Heart left ventricle (tissue), 16 donors: ENCODE measurements at regions not wholly inside any gene's neighbourhood (a gene's known extent, or its start where the extent isn't known, plus 50 kb on each side); places are given as distances from the start of the nearest gene placed in this dataset.
"Not testable (repeated sequence)": the region's sequence is repeated elsewhere in the genome, so short reads cannot be mapped to it uniquely, and the experiment has no call there.

Experiments
- ATAC-seq, 4 donors: fragments of 200-7000 bp; cut with Tn5 transposase; one replicate each; pipeline ENCODE4 v1.9.1; 2020 to 2022; ENCODE audit warnings: moderate library complexity in 4 of 4, mild to moderate bottlenecking in 3 of 4, moderate number of reproducible peaks in 1 of 4
- DNase-seq, 5 donors: peaks; one replicate each; pipeline ENCODE4 v3.0.0-alpha.2; 2020
- H3K27ac ChIP-seq, 12 donors: fragments of 200-600 bp; sonication (generic) in 4 of 12; one replicate each; pipeline versions ENCODE4 v1.5.0 to v1.8.0; 2016 to 2022; ENCODE audit warnings: mild to moderate bottlenecking in 2 of 12
- H3K27me3 ChIP-seq, 9 donors: fragments of 200-600 bp; sonication (generic) in 2 of 9; one replicate each; pipeline versions ENCODE4 v1.5.1 to v1.8.0; 2016 to 2022; ENCODE audit warnings: mild to moderate bottlenecking in 3 of 9
- H3K36me3 ChIP-seq, 9 donors: fragments of 200-600 bp; sonication (generic) in 2 of 9; one replicate each; pipeline versions ENCODE4 v1.5.0 to v1.8.0; 2018 to 2022; ENCODE audit warnings: mild to moderate bottlenecking in 2 of 9
- H3K4me1 ChIP-seq, 12 donors: fragments of 200-600 bp; sonication (generic) in 4 of 12; one replicate each; pipeline versions ENCODE4 v1.5.0 to v1.8.0; 2016 to 2022; ENCODE audit warnings: mild to moderate bottlenecking in 3 of 12
- H3K4me3 ChIP-seq, 12 donors: fragments of 200-600 bp; sonication (generic) in 4 of 12; one replicate each; pipeline versions ENCODE4 v1.5.0 to v1.8.0; 2017 to 2022; ENCODE audit warnings: mild to moderate bottlenecking in 9 of 12, moderate library complexity in 4 of 12
- H3K9me3 ChIP-seq, 12 donors: fragments of 200-600 bp; sonication (generic) in 4 of 12; one replicate each; pipeline versions ENCODE4 v1.5.0 to v1.8.0; 2016 to 2022; ENCODE audit warnings: mild to moderate bottlenecking in 1 of 12
- POLR2A ChIP-seq, 2 donors: fragments of 450-650 bp; IDR thresholded peaks; one replicate each; pipeline ENCODE4 v1.6.1; 2017; ENCODE audit warnings: antibody characterized with exemption in 2 of 2, mild to moderate bottlenecking in 2 of 2, moderate library complexity in 2 of 2
- WGBS, 4 donors: extraction: QIAGEN DNeasy Blood & Tissue Kit in 2 of 4; methylation state at CpG; one replicate each; pipeline versions ENCODE4 v1.1.5 to v1.1.7; 2013 to 2018; 5-methylcytosine and 5-hydroxymethylcytosine counted together
- intact Hi-C, 10 donors: fragments of 100-400 bp; cut with DNase I; formaldehyde crosslinking; loops; one replicate each; pipeline versions ENCODE4 v1.11.1 to v1.14.2; 2022
- TF ChIP-seq, protein P1 (sequence below), 12 donors: fragments of 200-600 bp; sonication (generic) in 4 of 12; IDR thresholded peaks; one replicate each; pipeline versions ENCODE4 v1.5.0 to v1.8.0; 2018 to 2022; ENCODE audit warnings: antibody characterized with exemption in 12 of 12, mild to moderate bottlenecking in 5 of 12
- donor health status: ischemic (EF 13 %, LVEDD 7.1; RV severe dilation, severe dysfunction).
- donor health status: healthy with polysubstance abuse.
- donor health status: DM: no; HTN: yes; CAD: no.
- donor health status: DM: no; HTN: no; CAD: no.
- donor health status: ischemic (EF 25% LVEDD 6.9; RV normal size, moderate dysfunction).
- donor health status: ischemic (EF 25% LVEDD 5.7; RV mildly dilated, moderate dysfunction).
- donor health status: healthy.
- donor health status: DM: yes; HTN: yes; CAD: no.
- donor health status: ischemic (EF 35%, LVEDD 5.7; RV mildly dilated, moderate dysfunction).
- donor health status: nonischemic (EF 11% LVEDD 7.7; RV severe dilation, severe dysfunction).
- donor health status: DM: yes; HTN: yes; CAD: no.
- donor health status: PGD.
- donor health status: ischemic (EF 29% LVEDD 5.4; RV normal size, mild dysfunction).
- donor health status: nonischemic (EF 23%, LVEDD 6.1; RV moderate dilation, normal function).

DNA sequence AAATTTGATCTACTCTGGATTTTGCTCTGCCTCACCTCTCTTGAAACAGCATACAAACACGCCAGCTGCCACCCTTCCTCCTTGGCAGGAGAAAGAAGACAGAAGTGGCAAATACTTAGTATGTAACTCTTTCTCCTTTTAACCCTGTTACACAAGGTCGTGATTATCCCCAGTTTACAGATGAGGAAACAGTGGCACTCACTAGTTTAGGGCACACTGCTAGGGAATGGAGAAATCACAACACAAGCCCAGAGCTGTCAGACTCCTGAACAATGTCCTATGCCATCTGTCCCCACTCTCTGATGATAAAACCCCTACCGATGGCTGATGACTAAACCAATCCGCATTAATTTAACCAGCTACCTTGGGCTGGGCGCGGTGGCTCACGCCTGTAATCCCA is 79.7 kb downstream of the FGD2 start:
- no peak for TF ChIP-seq POLR2A (IDR thresholded peaks at IDR 0.05)
- TF ChIP-seq, protein P1, sequence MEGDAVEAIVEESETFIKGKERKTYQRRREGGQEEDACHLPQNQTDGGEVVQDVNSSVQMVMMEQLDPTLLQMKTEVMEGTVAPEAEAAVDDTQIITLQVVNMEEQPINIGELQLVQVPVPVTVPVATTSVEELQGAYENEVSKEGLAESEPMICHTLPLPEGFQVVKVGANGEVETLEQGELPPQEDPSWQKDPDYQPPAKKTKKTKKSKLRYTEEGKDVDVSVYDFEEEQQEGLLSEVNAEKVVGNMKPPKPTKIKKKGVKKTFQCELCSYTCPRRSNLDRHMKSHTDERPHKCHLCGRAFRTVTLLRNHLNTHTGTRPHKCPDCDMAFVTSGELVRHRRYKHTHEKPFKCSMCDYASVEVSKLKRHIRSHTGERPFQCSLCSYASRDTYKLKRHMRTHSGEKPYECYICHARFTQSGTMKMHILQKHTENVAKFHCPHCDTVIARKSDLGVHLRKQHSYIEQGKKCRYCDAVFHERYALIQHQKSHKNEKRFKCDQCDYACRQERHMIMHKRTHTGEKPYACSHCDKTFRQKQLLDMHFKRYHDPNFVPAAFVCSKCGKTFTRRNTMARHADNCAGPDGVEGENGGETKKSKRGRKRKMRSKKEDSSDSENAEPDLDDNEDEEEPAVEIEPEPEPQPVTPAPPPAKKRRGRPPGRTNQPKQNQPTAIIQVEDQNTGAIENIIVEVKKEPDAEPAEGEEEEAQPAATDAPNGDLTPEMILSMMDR (IDR thresholded peaks at IDR 0.05), result no peak
- H3K36me3 ChIP-seq, result no peaks in the 10 kb centered on the region
- no peak overlapping the region for H3K27ac ChIP-seq
- H3K4me3 ChIP-seq, result no peak overlapping the region
- DNase-seq (no peak), ATAC-seq (no peak)
- H3K9me3 ChIP-seq, result no peaks in the 10 kb centered on the region
- H3K27me3 ChIP-seq, result no peaks in the 10 kb centered on the region
- H3K4me1 ChIP-seq, result peaks cover 0 to 32% (median 4%) of the 10 kb centered on the region in 12 donors
- WGBS, 4 donors, result 93 to 95% (median 94%) methylated on average over 5 to 7 of the region's 7 CpGs
- intact Hi-C loops, result no loop called here

GRCh38 chr6:37088897-37089296 is 81.1 kb upstream of the PIM1 start:
- TF ChIP-seq, protein P1 (IDR thresholded peaks at IDR 0.05), result no peak
- TF ChIP-seq POLR2A (IDR thresholded peaks at IDR 0.05), result no peak
- Histone ChIP-seq H3K36me3 (no peaks in the 10 kb centered on the region), H3K27ac (no peak overlapping the region), H3K4me1 (peaks cover 0 to 23% (median under 1%) of the 10 kb centered on the region in 12 donors), H3K4me3 (no peak overlapping the region), H3K9me3 (no peaks in the 10 kb centered on the region), H3K27me3 (no peaks in the 10 kb centered on the region)
- 90 to 100% (median 93%) methylated on average over 2 of the region's 2 CpGs for WGBS, 4 donors
- ATAC-seq (no peak), DNase-seq (no peak)
- intact Hi-C loops, result no loop called here

DNA sequence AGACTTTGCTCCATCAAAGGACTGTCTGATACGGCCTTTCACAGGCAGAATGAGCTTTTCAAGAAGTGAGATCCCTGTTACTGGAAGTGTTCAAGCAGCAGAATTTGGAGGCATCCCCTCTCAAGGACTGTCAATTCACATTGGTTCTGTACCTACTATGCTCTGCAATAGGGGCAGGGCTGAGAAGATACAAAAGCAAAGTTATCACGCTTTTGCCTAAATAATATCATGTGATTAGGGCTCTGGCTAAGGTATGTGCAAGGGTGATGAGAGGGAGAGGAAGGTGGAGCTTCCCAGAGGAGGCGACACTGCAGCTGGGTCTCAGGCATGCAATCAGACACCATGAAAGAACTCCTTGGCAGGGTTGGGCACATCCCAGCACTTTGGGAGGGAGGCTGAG is 80.2 kb upstream of the PIM1 start:
- Histone ChIP-seq H3K27me3 (no peaks in the 10 kb centered on the region), H3K36me3 (no peaks in the 10 kb centered on the region), H3K9me3 (no peaks in the 10 kb centered on the region), H3K4me1 (peaks cover 0 to 23% (median 0%) of the 10 kb centered on the region in 12 donors), H3K4me3 (no peak overlapping the region), H3K27ac (no peak overlapping the region)
- DNase-seq (no peak), ATAC-seq (no peak)
- 94 to 97% (median 96%) methylated on average over 3 of the region's 3 CpGs for WGBS, 4 donors
- TF ChIP-seq, protein P1 (IDR thresholded peaks at IDR 0.05), result no peak
- no peak for TF ChIP-seq POLR2A (IDR thresholded peaks at IDR 0.05)
- intact Hi-C loops, result no loop called here

DNA sequence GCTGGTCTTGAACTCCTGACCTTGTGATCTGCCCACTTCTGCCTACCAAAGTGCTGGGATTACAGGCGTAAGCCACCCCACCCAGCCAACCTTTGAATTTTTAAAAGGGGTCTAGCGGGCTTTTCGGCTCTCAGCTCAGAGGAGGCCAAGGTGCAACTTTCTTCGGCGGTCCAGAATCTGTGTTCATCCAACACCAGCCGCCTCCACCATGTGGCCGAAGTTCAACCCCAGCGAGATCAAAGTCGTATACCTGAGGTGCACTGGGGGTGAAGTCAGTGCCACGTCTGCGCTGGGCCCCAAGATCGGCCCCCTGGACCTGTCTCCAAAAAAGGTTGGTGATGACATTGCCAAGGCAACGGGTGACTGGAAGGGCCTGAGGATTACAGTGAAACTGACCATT is 78.8 kb upstream of the PIM1 start:
- H3K27me3 ChIP-seq, H3K36me3 ChIP-seq, ATAC-seq, intact Hi-C loops, DNase-seq, H3K27ac ChIP-seq, H3K9me3 ChIP-seq, H3K4me3 ChIP-seq: not testable (repeated sequence)
- 90 to 97% (median 95%) methylated on average over 13 of the region's 13 CpGs for WGBS, 4 donors
- H3K4me1 ChIP-seq, result peaks cover 0 to 31% (median 0%) of the 10 kb centered on the region in 12 donors

GRCh38 chr6:37091586-37091985 is 78.4 kb upstream of the PIM1 start:
- WGBS, 4 donors, result 89 to 94% (median 92%) methylated on average over 9 of the region's 9 CpGs
- ATAC-seq, H3K9me3 ChIP-seq, H3K27me3 ChIP-seq, H3K4me3 ChIP-seq, intact Hi-C loops, H3K27ac ChIP-seq, DNase-seq, H3K36me3 ChIP-seq: not testable (repeated sequence)
- peaks cover 0 to 34% (median 0%) of the 10 kb centered on the region in 12 donors for H3K4me1 ChIP-seq
